CD4-positive, alpha-beta T cell (primary cell): ENCODE measurements at regions not wholly inside any gene's neighbourhood (a gene's known extent, or its start where the extent isn't known, plus 50 kb on each side); places are given as distances from the start of the nearest gene placed in this dataset.

Source experiments
- ATAC-seq: fragments of 200-7000 bp; cut with Tn5 transposase; one replicate; pipeline ENCODE4 v1.10.0; 2022; ENCODE audit warnings: mild to moderate bottlenecking; ENCODE audit not compliant: poor library complexity
- CTCF ChIA-PET: fragments of 350-600 bp; sonication (Branson Sonifier 250); formaldehyde crosslinking; loops from one replicate; lab custom pipeline; 2021; ENCODE audit warnings: antibody characterized with exemption, inconsistent platforms; lab: Charles Lee
- POLR2A ChIA-PET: fragments of 350-600 bp; sonication (Branson Sonifier 250); formaldehyde crosslinking; loops from one replicate; lab custom pipeline; 2021; ENCODE audit warnings: antibody characterized with exemption, inconsistent platforms; lab: Charles Lee
- DNase-seq, 14 experiments: peaks; one replicate each; pipeline ENCODE4 v3.0.0-alpha.2; 2013 to 2020; ENCODE audit warnings: mixed read lengths in 2 of 14
- H3K27ac ChIP-seq, 2 donors: one replicate each; pipeline versions ENCODE4 v1.5.1 to v1.7.0; 2013; ENCODE audit warnings: low read length in 2 of 2, low read depth in 1 of 2, mild to moderate bottlenecking in 1 of 2
- H3K27me3 ChIP-seq, 2 experiments: 1 replicate in 1 of 2; 2 replicates in 1 of 2; pipeline versions ENCODE4 v1.6.1 to v1.7.0; 2013; ENCODE audit warnings: low read length in 2 of 2, control low read depth in 1 of 2, mild to moderate bottlenecking in 1 of 2, moderate library complexity in 1 of 2; ENCODE audit not compliant: insufficient read depth in 2 of 2, control insufficient read depth in 1 of 2
- H3K36me3 ChIP-seq: one replicate; pipeline ENCODE4 v1.6.1; 2013; ENCODE audit warnings: low read length, control low read depth; ENCODE audit not compliant: insufficient read depth
- H3K4me1 ChIP-seq: one replicate; pipeline ENCODE4 v1.6.1; 2013; ENCODE audit warnings: low read length, control low read depth; ENCODE audit not compliant: insufficient read depth
- H3K4me3 ChIP-seq: one replicate; pipeline ENCODE4 v1.5.1; 2013; ENCODE audit warnings: mild to moderate bottlenecking, low read length, moderate library complexity
- H3K9me3 ChIP-seq, 2 experiments: 1 replicate in 1 of 2; 2 replicates in 1 of 2; pipeline versions ENCODE4 v1.6.1 to v1.7.0; 2013; ENCODE audit warnings: low read length in 2 of 2, mild to moderate bottlenecking in 2 of 2, control low read depth in 1 of 2, moderate library complexity in 1 of 2; ENCODE audit not compliant: control insufficient read depth in 1 of 2, insufficient read depth in 1 of 2
- H3K27ac Mint-ChIP-seq: one replicate; pipeline ENCODE4 v1.8.0; 2020; ENCODE audit warnings: mixed read lengths
- H3K27me3 Mint-ChIP-seq: one replicate; pipeline ENCODE4 v1.8.0; 2021; ENCODE audit warnings: mixed read lengths
- H3K36me3 Mint-ChIP-seq: one replicate; pipeline ENCODE4 v1.8.0; 2021; ENCODE audit warnings: low read depth, mixed read lengths
- H3K4me1 Mint-ChIP-seq: one replicate; pipeline ENCODE4 v1.8.0; 2021; ENCODE audit warnings: low read depth, mixed read lengths
- H3K4me3 Mint-ChIP-seq: one replicate; pipeline ENCODE4 v1.8.0; 2020; ENCODE audit warnings: mild to moderate bottlenecking, mixed read lengths
- H3K9me3 Mint-ChIP-seq: one replicate; pipeline ENCODE4 v1.8.0; 2020; ENCODE audit warnings: mixed read lengths
- CTCF ChIP-seq: fragments of 200-600 bp; IDR thresholded peaks from one replicate; pipeline ENCODE4 v1.8.0; 2022; ENCODE audit warnings: antibody characterized with exemption, mild to moderate bottlenecking
- intact Hi-C, 2 experiments: fragments of 100-400 bp; cut with DNase I in 1 of 2; cut with micrococcal nuclease in 1 of 2; formaldehyde crosslinking; loops; one replicate each; pipeline versions ENCODE4 v1.15.1 to v1.9.0; 2023 to 2025; cut with DNase I, micrococcal nuclease

- intact Hi-C loops = no loop called here
- Histone ChIP-seq H3K9me3 (no peaks in the 10 kb centered on the region), H3K36me3 (no peaks in the 10 kb centered on the region), H3K4me1 (peaks cover 13% of the 10 kb centered on the region), H3K27ac (no peak overlapping the region), H3K4me3 (no peak overlapping the region), H3K27me3 (no peaks in the 10 kb centered on the region)
- TF ChIP-seq CTCF = no peak
- H3K9me3 Mint-ChIP-seq = no peaks in the 10 kb centered on the region
- CTCF ChIA-PET = no interaction called here
- no peak for ATAC-seq
- no peaks in the 10 kb centered on the region for H3K36me3 Mint-ChIP-seq
- H3K4me1 Mint-ChIP-seq = peaks cover 18% of the 10 kb centered on the region
- peaks cover 17% of the 10 kb centered on the region for H3K27me3 Mint-ChIP-seq
- DNase-seq = no peak
- no peak overlapping the region for H3K27ac Mint-ChIP-seq
- POLR2A ChIA-PET = no interaction called here
- H3K4me3 Mint-ChIP-seq = no peak overlapping the region
These were observed 227.2 kb downstream of the LY86 start for GRCh38 chr6:6815732-6816131.

DNA sequence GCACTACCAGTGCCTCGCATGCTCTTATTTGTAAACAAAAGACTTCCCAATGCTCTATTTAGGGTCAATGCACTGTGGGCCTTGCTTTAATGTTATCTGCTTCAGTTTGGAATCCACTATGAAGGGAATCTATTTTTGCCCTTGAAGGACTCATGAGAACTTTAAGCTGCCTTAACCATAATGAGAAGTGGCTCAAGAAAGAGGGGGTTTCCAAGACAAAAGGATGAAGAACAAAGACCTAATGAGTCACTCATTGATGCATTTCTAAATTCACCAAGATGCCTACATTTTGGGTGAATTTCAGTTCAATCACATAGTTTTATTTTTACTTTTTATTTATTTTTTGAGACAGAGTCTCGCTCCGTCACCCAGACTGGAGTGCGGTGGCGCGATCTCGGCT, 228.2 kb downstream of the LY86 start:
- no peak overlapping the region for H3K4me3 Mint-ChIP-seq
- no peaks in the 10 kb centered on the region for H3K36me3 ChIP-seq
- DNase-seq (no peak), ATAC-seq (no peak)
- ChIA-PET POLR2A (no interaction called here), CTCF (no interaction called here)
- H3K27ac Mint-ChIP-seq = no peak overlapping the region
- no peak overlapping the region for H3K4me3 ChIP-seq
- H3K27me3 Mint-ChIP-seq = peaks cover 17% of the 10 kb centered on the region
- peaks cover 3% of the 10 kb centered on the region for H3K4me1 ChIP-seq
- H3K4me1 Mint-ChIP-seq = peaks cover 8% of the 10 kb centered on the region
- H3K36me3 Mint-ChIP-seq = no peaks in the 10 kb centered on the region
- intact Hi-C loops = no loop called here
- TF ChIP-seq CTCF = no peak
- no peaks in the 10 kb centered on the region for H3K27me3 ChIP-seq
- H3K9me3 Mint-ChIP-seq = no peaks in the 10 kb centered on the region
- no peaks in the 10 kb centered on the region for H3K9me3 ChIP-seq
- H3K27ac ChIP-seq = no peak overlapping the region

DNA sequence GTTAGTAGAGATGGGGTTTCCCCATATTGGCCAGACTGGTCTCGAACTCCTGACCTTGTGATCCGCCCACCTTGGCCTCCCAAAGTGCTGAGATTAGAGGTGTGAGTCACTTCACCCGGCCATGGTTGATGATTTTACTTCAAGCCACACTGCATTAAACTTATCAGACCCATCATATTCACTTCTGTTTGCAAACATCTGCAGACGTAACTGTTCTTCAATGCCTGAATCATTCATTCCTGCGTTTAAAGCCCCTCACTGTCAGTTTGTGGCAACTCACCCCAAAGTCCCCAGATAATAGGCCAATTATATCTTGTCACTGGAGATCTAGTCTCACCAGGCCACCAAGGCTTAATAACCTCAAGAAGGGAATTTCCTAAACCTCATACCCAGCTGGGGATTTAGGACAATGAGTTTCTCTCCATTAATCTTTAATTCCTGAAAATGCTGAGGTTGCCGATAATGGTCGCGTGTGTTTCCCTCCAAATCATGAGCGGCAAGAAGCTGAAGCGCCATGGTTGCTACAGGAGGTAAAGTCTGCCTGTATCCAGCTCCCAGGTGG, 229.6 kb downstream of the LY86 start:
- Histone ChIP-seq H3K4me3 (no peak overlapping the region), H3K27ac (no peak overlapping the region), H3K4me1 (no peaks in the 10 kb centered on the region), H3K9me3 (no peaks in the 10 kb centered on the region), H3K27me3 (no peaks in the 10 kb centered on the region), H3K36me3 (no peaks in the 10 kb centered on the region)
- no peaks in the 10 kb centered on the region for H3K36me3 Mint-ChIP-seq
- intact Hi-C loops = no loop called here
- no peak for TF ChIP-seq CTCF
- H3K4me3 Mint-ChIP-seq = no peak overlapping the region
- DNase-seq (no peak), ATAC-seq (no peak)
- POLR2A ChIA-PET = no interaction called here
- no peaks in the 10 kb centered on the region for H3K9me3 Mint-ChIP-seq
- CTCF ChIA-PET = no interaction called here
- no peaks in the 10 kb centered on the region for H3K4me1 Mint-ChIP-seq
- H3K27me3 Mint-ChIP-seq = peaks cover 19% of the 10 kb centered on the region
- no peak overlapping the region for H3K27ac Mint-ChIP-seq
